ENCODE measurements at regions not wholly inside any gene's neighbourhood (a gene's known extent, or its start where the extent isn't known, plus 50 kb on each side); places are given as distances from the start of the nearest gene placed in this dataset.

DNA sequence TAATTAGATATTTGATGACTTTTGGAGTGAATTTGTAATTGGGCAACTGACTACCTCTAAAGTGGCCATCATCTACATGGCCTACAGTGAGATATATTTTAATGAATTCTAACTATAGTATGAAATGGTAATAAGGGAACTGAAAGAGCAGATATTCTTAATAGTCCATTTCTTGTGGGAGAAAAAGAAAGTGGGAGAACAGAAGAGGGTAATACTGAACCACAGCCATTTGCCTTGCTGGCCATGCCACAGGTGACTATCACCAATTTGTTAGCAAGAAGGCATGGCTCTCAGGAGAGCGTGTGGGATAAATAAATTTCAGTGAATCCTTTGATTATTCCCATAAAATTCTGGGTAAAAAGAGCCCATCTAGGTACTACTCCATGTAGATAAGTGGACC is 1074.0 kb upstream of the MAP3K7 start:
- TF ChIP-seq POLR2A (IDR thresholded peaks at IDR 0.05): no peak
- TF ChIP-seq, protein P1, sequence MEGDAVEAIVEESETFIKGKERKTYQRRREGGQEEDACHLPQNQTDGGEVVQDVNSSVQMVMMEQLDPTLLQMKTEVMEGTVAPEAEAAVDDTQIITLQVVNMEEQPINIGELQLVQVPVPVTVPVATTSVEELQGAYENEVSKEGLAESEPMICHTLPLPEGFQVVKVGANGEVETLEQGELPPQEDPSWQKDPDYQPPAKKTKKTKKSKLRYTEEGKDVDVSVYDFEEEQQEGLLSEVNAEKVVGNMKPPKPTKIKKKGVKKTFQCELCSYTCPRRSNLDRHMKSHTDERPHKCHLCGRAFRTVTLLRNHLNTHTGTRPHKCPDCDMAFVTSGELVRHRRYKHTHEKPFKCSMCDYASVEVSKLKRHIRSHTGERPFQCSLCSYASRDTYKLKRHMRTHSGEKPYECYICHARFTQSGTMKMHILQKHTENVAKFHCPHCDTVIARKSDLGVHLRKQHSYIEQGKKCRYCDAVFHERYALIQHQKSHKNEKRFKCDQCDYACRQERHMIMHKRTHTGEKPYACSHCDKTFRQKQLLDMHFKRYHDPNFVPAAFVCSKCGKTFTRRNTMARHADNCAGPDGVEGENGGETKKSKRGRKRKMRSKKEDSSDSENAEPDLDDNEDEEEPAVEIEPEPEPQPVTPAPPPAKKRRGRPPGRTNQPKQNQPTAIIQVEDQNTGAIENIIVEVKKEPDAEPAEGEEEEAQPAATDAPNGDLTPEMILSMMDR (IDR thresholded peaks at IDR 0.05): no peak

All from thyroid gland (tissue), 4 donors.